HG02981 (cell line): ENCODE measurements at regions not wholly inside any gene's neighbourhood (a gene's known extent, or its start where the extent isn't known, plus 50 kb on each side); places are given as distances from the start of the nearest gene placed in this dataset.
"Not testable (repeated sequence)": the region's sequence is repeated elsewhere in the genome, so short reads cannot be mapped to it uniquely, and the experiment has no call there.

ENCODE experiments used
- ATAC-seq: cut with Tn5 transposase; IDR thresholded peaks from one replicate; pipeline ENCODE4 v1.9.1; 2021; ENCODE audit warnings: mild to moderate bottlenecking, moderate library complexity; ENCODE audit not compliant: unreplicated experiment

DNA sequence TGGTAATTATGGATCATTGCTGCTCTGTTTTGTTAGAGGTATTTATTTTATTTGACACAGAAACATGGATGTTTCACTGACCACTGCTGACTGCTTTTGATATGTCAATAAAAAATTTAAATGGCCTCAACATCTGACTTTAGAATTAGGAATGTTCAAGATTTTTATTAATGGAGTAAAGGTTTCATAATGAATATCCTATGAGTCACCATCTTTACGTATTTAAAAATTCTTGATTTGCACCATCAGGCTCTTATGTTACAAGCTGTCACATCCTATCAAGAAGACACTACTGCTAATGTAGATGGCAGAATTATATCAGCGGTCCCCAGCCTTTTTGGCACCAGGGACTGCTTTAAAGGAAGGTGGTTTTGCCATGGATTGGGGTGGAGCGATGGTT is 578.7 kb upstream of the NRP1 start:
- no peak for ATAC-seq

GRCh38 chr10:33909476-33909875 is 575.0 kb upstream of the NRP1 start:
- ATAC-seq = not testable (repeated sequence)

DNA sequence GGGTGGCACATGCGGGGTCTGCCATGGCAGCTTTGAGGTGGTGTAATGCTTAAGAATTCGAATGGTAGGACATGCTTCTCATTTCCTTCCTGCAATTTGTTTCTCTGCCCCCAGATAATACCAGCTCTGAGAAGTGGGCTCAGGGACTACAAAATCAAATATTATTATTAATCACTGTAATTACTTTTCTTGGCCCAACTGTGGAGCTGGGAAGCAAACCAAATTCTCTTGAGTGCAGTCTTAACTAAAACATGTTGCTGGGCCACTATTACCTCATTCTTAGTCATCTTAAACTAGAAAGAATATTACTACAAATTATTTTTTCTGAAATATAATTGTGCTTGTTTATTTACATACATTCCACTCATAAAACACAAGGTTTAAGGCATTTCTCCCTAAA is 566.7 kb upstream of the NRP1 start:
- no peak for ATAC-seq

- no peak for ATAC-seq
Observed at GRCh38 chr10:33900596-33900995, 566.1 kb upstream of the NRP1 start.

DNA sequence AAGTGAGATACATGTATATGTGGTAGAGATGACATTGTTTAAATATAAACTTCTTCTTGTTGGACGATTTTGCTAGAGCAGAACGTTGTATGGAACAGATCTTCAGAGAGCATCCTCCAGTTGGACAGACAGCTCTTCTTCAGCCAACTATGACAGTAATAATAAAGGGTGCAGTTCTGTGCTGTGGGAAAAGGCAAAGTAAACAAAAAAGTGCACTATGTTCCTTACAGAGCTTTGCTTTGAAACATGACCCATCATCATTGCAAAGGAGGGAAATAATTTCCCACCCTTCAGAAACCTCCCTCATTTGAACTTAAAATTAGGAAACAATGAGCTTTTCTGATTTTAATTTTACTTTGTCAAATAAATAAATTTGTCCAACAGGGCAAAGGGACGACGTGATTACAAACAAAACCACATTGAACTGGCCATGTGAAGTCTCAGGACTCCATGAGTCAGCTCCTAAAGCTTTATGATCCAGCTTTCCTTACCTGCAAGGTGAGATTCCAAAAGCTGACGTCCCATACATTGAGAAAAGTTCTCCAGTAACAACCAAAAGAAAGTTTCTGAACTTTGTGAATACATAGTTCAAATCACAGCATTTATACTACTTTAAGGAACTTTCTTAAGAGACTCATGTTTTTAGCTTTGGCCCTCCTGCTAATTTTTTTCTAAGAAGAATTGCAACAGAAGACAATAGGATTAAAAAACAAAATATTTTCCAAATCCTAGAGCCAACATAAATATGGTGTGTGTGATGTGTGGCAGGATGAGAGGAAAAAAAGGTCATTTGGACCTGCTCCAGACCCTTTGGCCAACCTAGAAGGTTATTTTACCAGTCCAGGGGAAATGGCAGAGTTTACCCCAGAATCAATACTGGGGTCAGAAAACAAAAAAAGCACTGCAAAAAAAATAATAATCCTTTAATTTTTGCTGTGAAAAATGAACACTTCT is 565.4 kb upstream of the NRP1 start:
- ATAC-seq = no peak

DNA sequence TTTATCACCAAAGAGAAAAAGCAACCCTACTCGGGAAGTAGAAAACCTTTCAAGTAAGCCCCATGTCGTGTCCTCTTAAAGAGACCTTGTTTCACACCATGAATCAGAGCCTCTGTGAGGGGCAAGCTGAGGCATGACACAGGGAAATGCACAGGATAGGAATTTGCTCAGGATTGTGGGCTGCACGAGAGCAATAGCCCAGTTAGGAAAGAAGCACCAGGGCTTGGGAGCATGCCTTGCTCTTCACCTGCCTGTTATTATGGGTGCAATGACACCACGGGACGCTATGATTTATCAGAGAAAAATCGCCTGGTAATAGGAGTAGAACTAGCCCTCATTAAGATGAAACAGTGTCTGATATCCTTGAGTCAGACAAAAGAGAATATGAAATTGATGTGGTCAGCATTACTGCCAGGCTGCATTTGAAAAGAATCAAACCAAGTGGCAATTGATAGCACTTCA is 562.9 kb upstream of the NRP1 start:
- ATAC-seq = no peak

DNA sequence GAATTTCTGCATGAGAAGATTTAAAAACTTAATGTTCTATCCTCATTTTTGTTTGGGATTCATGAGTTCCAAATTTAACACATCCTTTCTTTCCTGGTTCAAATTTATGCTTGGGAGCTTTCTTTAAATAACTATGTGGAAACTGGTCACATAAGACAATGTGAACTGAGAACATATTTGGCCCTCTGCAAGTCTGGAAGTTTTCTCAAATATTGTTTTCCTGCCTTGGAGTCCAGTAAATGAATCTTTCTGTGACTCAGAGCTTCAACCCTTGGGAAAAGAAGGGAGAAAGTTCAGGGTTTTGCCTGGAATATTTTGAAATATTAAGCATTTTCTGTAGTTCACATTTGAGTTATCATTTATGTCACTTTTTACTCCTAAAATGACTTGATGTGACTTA is 559.0 kb upstream of the NRP1 start:
- no peak for ATAC-seq

DNA sequence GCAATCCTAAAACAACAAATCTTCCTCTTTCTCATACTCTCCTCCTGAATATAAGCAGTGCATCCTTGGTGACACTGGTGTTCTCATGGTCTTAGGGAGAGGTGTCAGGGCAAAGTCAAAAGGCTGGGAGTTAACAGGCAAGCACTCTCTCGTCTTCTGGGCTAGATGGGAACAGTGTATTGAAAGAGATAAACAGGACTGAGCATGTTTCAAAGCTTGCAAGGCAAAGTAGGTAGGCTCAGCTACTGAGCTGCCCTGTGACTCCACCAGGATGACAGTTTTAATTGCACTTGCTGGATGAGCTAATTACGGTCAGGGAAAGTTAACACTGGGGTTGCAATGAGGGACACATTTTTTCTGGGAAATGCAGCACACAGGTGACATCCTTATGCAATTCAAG is 554.9 kb upstream of the NRP1 start:
- ATAC-seq = no peak

- no peak for ATAC-seq
Observed at GRCh38 chr10:33887188-33887587, 552.7 kb upstream of the NRP1 start.

DNA sequence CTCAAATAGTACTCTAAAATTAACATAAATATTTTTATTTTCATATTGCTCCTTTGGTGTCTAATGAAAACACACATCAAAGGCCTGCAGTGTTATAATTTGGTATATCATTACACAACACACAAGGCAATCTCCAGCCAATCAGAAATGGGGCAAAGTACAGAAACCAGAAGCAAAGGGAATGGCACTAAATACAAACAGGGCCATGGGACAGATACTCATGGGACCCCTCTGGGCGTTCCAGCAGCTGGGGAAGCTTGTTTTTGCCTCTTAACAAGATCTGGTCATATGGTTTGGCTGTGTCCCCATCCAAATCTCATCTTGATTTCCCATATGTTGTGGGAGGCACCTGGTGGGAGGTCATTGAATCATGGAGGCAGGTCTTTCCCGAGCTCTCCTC is 551.8 kb upstream of the NRP1 start:
- no peak for ATAC-seq

DNA sequence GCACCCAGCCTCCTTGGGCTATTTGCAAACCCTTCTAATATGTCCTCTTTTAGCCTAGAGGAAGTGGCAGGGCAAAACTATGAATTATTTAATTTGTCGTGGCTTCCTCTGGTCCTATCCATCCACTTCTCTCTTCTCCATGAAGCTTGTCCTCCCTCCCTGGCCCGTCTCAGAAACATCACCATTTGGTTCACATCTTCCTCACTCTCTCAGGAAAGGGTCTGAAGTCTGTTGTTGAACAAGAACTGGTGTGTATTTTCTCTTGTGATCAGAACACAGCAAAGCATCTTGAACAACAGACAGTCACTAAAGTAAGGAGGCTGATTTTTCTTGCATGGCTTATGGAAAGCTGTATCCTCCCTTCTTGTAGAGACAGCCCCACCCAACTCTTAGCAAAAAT is 550.1 kb upstream of the NRP1 start:
- ATAC-seq = no peak

- ATAC-seq = no peak
Observed at GRCh38 chr10:33883881-33884280, 549.4 kb upstream of the NRP1 start.

DNA sequence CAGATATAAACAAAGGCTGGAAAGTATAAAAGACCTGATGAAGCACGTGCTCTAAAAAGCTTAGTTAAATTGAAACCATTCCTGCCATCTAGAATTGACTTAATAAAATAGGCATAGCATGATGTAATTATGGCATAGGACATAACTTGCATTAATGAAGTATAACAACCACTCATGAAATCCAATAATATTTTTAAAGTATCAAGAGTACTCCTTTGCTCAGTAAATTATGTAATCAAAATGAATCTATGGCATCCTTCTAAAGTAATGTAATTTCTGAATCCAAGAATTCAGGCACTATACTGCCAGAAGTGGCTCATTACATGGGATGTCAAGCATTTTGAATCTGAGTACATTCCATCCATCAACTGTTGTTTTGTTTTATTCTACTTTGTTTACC is 548.5 kb upstream of the NRP1 start:
- no peak for ATAC-seq

- ATAC-seq = no peak
Observed at GRCh38 chr10:33880291-33880690, 545.8 kb upstream of the NRP1 start.

GRCh38 chr10:33878238-33878786 is 543.8 kb upstream of the NRP1 start:
- ATAC-seq = no peak

GRCh38 chr10:33876584-33877400 is 542.3 kb upstream of the NRP1 start:
- no peak for ATAC-seq

DNA sequence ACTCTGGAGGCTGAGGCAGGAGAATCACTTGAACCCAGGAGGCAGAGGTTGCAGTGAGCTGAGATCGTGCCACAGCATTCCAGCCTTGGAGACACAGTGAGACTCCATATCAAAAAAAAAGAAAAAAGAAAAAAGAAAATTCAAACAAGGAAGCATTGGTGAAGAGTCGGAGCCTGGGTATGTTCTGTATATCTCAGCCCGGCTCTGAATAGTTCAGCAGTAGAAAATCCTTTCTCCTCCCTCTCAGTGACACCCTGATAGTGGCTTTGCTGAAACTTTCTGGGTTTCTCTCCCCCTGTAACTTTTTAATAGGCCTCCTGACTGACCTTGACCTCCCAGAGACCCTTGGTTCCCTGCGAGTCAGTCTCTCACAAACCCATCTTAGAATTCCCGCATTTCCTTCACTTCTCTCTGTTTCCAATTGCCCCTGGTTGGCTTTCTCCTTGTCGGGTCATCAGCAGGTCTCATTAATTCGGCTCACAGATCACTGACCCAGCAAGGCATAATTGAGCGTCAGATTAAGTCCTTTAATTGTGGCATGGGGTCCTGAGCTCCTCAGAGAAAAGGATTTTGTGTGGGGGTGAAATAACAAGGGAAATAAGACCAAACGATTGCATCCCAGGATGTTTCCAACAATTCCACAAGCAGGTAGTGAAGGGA is 541.6 kb upstream of the NRP1 start:
- ATAC-seq = no peak

DNA sequence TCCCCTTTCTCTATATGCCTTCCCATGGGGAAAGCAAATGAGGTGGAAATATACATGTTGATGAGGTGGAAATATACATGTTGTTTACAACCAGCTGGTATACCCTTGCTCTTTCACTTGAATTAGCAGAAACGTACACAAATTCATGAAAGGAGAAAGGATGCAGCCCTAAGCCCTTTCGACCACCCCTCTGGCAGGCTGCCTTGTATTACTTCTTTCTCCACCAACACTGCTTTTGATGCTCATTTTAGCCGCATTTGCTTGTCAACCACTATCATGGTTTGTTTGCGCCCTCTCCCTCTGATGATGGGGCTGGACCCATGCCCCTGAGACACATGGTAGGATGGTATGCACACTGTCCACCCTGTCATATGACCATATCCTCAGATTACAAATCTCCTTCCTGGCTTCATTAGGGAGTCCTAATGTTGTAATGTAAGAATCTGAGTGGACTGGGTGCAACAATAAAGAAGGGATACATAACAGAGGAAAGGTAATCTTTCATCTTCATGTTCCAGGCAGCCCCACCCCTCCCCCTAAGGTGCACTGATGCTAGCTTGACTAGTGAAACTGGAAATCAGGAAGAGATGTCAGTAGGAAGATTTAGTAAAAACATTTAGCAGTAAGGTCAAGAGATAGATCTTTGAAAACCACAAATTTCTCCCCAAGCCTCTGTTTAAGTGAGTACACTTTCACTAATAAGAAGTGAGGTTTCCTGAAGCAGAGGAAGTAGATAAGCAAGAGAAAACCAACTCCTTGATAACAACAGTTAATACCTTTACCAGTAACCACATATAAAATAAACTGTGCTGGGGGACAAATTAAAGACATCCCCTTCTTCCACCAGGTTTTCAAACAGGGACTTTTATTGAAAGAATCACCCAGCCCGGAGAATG is 536.8 kb upstream of the NRP1 start:
- no peak for ATAC-seq

GRCh38 chr10:33869481-33869880 is 535.0 kb upstream of the NRP1 start:
- no peak for ATAC-seq

GRCh38 chr10:33869028-33869427 is 534.6 kb upstream of the NRP1 start:
- no peak for ATAC-seq
